Gastrocnemius medialis (tissue), 4 donors: ENCODE measurements at regions not wholly inside any gene's neighbourhood (a gene's known extent, or its start where the extent isn't known, plus 50 kb on each side); places are given as distances from the start of the nearest gene placed in this dataset.

Source experiments
- CTCF ChIP-seq, 5 experiments: fragments of 450-650 bp in 3 of 5; fragments of 200-600 bp in 2 of 5; sonication (generic) in 2 of 5; IDR thresholded peaks in 4 of 5; conservative IDR thresholded peaks in 1 of 5; 1 replicate in 4 of 5; 2 replicates in 1 of 5; pipeline ENCODE4 v1.5.1; 2016 to 2019; ENCODE audit warnings: antibody characterized with exemption in 5 of 5, mild to moderate bottlenecking in 3 of 5, moderate library complexity in 3 of 5
- POLR2A ChIP-seq, 2 donors: fragments of 450-650 bp; IDR thresholded peaks; one replicate each; pipeline ENCODE4 v1.6.1; 2017; ENCODE audit warnings: antibody characterized with exemption in 2 of 2, mild to moderate bottlenecking in 2 of 2, moderate library complexity in 2 of 2

- TF ChIP-seq CTCF (IDR thresholded peaks at IDR 0.05 in 4 of 5, conservative IDR thresholded peaks at IDR 0.05 in 1 of 5): no peak
- TF ChIP-seq POLR2A (IDR thresholded peaks at IDR 0.05): no peak
Measured at GRCh38 chr6:22082218-22082617, 214.6 kb downstream of the PRL start.
